ENCODE measurements at regions not wholly inside any gene's neighbourhood (a gene's known extent, or its start where the extent isn't known, plus 50 kb on each side); places are given as distances from the start of the nearest gene placed in this dataset.

- H3K36me3 Mint-ChIP-seq: no peaks in the 10 kb centered on the region
- no peak overlapping the region for H3K4me3 ChIP-seq
- no peak for DNase-seq (ENCODE audit: low spot score)
- no peaks in the 10 kb centered on the region for H3F3A ChIP-seq (ENCODE audit: low read depth)
- H3K9me3 Mint-ChIP-seq: no peaks in the 10 kb centered on the region
- no peaks in the 10 kb centered on the region for H3K9me3 ChIP-seq (ENCODE audit: low read depth)
- peaks cover 9% of the 10 kb centered on the region for H3K4me1 Mint-ChIP-seq
- no peaks in the 10 kb centered on the region for H3K36me3 ChIP-seq
- H3K4me1 ChIP-seq: no peaks in the 10 kb centered on the region
- H3K4me3 Mint-ChIP-seq: no peak overlapping the region
- TF ChIP-seq EZH2 (IDR thresholded peaks at IDR 0.05) (no peak), CTCF (IDR thresholded peaks at IDR 0.05) (no peak), EZH2phosphoT487 (IDR thresholded peaks at IDR 0.05) (no peak)
- H4K20me1 ChIP-seq (ENCODE audit: low read depth): no peaks in the 10 kb centered on the region
- H3K4me2 ChIP-seq: no peak overlapping the region
- no peaks in the 10 kb centered on the region for H3K27me3 ChIP-seq
- no peaks in the 10 kb centered on the region for H3K27me3 Mint-ChIP-seq (ENCODE audit: insufficient read depth, low read depth)
- no peaks in the 10 kb centered on the region for H3K79me2 ChIP-seq (ENCODE audit: low read depth)
- H2AFZ ChIP-seq (replicated peaks): no peak overlapping the region
- H3K27ac Mint-ChIP-seq: no peak overlapping the region
- no peak overlapping the region for H3K9ac ChIP-seq
- H3K27ac ChIP-seq: no peak overlapping the region
Measured at GRCh38 chr9:73640971-73641370, 489.3 kb downstream of the ANXA1 start.

- H3K4me1 ChIP-seq: no peaks in the 10 kb centered on the region
- no peak overlapping the region for H3K4me2 ChIP-seq
- Mint-ChIP-seq H3K4me3 (no peak overlapping the region), H3K27me3 (ENCODE audit: insufficient read depth, low read depth) (no peaks in the 10 kb centered on the region), H3K4me1 (peaks cover 9% of the 10 kb centered on the region), H3K9me3 (no peaks in the 10 kb centered on the region), H3K27ac (no peak overlapping the region), H3K36me3 (no peaks in the 10 kb centered on the region)
- no peak for DNase-seq (ENCODE audit: low spot score)
- H3K4me3 ChIP-seq: no peak overlapping the region
- no peaks in the 10 kb centered on the region for H3K27me3 ChIP-seq
- H2AFZ ChIP-seq (replicated peaks): no peak overlapping the region
- H3K9ac ChIP-seq: no peak overlapping the region
- TF ChIP-seq CTCF (IDR thresholded peaks at IDR 0.05) (no peak), EZH2 (IDR thresholded peaks at IDR 0.05) (no peak), EZH2phosphoT487 (IDR thresholded peaks at IDR 0.05) (no peak)
- no peak overlapping the region for H3K27ac ChIP-seq
- H3K36me3 ChIP-seq: no peaks in the 10 kb centered on the region
- no peaks in the 10 kb centered on the region for H3F3A ChIP-seq (ENCODE audit: low read depth)
- no peaks in the 10 kb centered on the region for H3K79me2 ChIP-seq (ENCODE audit: low read depth)
- H4K20me1 ChIP-seq (ENCODE audit: low read depth): no peaks in the 10 kb centered on the region
- no peaks in the 10 kb centered on the region for H3K9me3 ChIP-seq (ENCODE audit: low read depth)
Measured at GRCh38 chr9:73643379-73644013, 491.8 kb downstream of the ANXA1 start.

- Mint-ChIP-seq H3K36me3 (no peaks in the 10 kb centered on the region), H3K4me1 (peaks cover 9% of the 10 kb centered on the region), H3K27ac (no peak overlapping the region), H3K4me3 (no peak overlapping the region), H3K9me3 (no peaks in the 10 kb centered on the region), H3K27me3 (ENCODE audit: insufficient read depth, low read depth) (no peaks in the 10 kb centered on the region)
- no peak for TF ChIP-seq CTCF (IDR thresholded peaks at IDR 0.05)
- no peaks in the 10 kb centered on the region for H4K20me1 ChIP-seq (ENCODE audit: low read depth)
- no peak overlapping the region for H3K4me2 ChIP-seq
- no peak for DNase-seq (ENCODE audit: low spot score)
- H3K9me3 ChIP-seq (ENCODE audit: low read depth): no peaks in the 10 kb centered on the region
- H2AFZ ChIP-seq (replicated peaks): no peak overlapping the region
- no peak overlapping the region for H3K9ac ChIP-seq
- H3K4me3 ChIP-seq: no peak overlapping the region
- H3F3A ChIP-seq (ENCODE audit: low read depth): no peaks in the 10 kb centered on the region
- no peaks in the 10 kb centered on the region for H3K27me3 ChIP-seq
- no peaks in the 10 kb centered on the region for H3K36me3 ChIP-seq
- no peaks in the 10 kb centered on the region for H3K4me1 ChIP-seq
- no peak overlapping the region for H3K27ac ChIP-seq
- no peaks in the 10 kb centered on the region for H3K79me2 ChIP-seq (ENCODE audit: low read depth)
Measured at GRCh38 chr9:73647560-73647959, 495.9 kb downstream of the ANXA1 start.
